ENCODE measurements at regions not wholly inside any gene's neighbourhood (a gene's known extent, or its start where the extent isn't known, plus 50 kb on each side); places are given as distances from the start of the nearest gene placed in this dataset.
"Not testable (repeated sequence)": the region's sequence is repeated elsewhere in the genome, so short reads cannot be mapped to it uniquely, and the experiment has no call there.

DNA sequence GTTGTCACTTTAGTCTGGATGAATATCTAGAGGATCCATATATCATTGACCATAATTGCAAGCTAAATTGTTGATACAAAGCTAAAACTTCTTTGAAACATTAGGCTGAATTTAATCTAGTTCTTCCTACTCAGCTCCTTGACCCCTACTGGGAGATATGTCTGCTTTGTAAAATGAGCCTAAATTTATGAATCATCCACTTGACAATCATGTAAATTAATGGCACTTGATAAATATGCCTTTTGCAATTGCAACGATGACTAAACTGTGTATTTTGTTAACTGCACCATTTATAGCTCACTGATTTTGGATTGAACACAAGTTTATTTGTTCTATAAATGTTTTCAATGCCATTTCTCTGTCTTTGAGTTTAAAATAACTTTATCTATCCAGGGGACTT, 1616.5 kb upstream of the FLRT2 start:
- CTCF ChIA-PET: interaction anchor here (0.6 kb wide), 1 partner anchor 604 kb away, joined by 3 read pairs; no protein-coding TSS in a partner anchor
- no peak for TF ChIP-seq ZNF433 (tag by site-specific recombination; IDR thresholded peaks at IDR 0.05; ENCODE audit: low read depth)
- TF ChIP-seq SETDB1 (IDR thresholded peaks at IDR 0.05; ENCODE audit: insufficient read length, low read length): no peak
- no peak for TF ChIP-seq ZNF391 (tag by site-specific recombination; IDR thresholded peaks at IDR 0.05; ENCODE audit: borderline replicate concordance, low read depth)
- no peak for TF ChIP-seq ZNF274 (IDR thresholded peaks at IDR 0.05; ENCODE audit: low read length)
- TF ChIP-seq ZNF274 (tag by site-specific recombination; IDR thresholded peaks at IDR 0.05; ENCODE audit: borderline replicate concordance): no peak
- TF ChIP-seq, protein P1, sequence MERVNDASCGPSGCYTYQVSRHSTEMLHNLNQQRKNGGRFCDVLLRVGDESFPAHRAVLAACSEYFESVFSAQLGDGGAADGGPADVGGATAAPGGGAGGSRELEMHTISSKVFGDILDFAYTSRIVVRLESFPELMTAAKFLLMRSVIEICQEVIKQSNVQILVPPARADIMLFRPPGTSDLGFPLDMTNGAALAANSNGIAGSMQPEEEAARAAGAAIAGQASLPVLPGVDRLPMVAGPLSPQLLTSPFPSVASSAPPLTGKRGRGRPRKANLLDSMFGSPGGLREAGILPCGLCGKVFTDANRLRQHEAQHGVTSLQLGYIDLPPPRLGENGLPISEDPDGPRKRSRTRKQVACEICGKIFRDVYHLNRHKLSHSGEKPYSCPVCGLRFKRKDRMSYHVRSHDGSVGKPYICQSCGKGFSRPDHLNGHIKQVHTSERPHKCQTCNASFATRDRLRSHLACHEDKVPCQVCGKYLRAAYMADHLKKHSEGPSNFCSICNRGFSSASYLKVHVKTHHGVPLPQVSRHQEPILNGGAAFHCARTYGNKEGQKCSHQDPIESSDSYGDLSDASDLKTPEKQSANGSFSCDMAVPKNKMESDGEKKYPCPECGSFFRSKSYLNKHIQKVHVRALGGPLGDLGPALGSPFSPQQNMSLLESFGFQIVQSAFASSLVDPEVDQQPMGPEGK (tag by site-specific recombination; IDR thresholded peaks at IDR 0.05): no peak
- TF ChIP-seq, protein P2, sequence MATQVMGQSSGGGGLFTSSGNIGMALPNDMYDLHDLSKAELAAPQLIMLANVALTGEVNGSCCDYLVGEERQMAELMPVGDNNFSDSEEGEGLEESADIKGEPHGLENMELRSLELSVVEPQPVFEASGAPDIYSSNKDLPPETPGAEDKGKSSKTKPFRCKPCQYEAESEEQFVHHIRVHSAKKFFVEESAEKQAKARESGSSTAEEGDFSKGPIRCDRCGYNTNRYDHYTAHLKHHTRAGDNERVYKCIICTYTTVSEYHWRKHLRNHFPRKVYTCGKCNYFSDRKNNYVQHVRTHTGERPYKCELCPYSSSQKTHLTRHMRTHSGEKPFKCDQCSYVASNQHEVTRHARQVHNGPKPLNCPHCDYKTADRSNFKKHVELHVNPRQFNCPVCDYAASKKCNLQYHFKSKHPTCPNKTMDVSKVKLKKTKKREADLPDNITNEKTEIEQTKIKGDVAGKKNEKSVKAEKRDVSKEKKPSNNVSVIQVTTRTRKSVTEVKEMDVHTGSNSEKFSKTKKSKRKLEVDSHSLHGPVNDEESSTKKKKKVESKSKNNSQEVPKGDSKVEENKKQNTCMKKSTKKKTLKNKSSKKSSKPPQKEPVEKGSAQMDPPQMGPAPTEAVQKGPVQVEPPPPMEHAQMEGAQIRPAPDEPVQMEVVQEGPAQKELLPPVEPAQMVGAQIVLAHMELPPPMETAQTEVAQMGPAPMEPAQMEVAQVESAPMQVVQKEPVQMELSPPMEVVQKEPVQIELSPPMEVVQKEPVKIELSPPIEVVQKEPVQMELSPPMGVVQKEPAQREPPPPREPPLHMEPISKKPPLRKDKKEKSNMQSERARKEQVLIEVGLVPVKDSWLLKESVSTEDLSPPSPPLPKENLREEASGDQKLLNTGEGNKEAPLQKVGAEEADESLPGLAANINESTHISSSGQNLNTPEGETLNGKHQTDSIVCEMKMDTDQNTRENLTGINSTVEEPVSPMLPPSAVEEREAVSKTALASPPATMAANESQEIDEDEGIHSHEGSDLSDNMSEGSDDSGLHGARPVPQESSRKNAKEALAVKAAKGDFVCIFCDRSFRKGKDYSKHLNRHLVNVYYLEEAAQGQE (tag by site-specific recombination; IDR thresholded peaks at IDR 0.05): no peak
- TF ChIP-seq ZNF404 (tag by site-specific recombination; IDR thresholded peaks at IDR 0.05): no peak
- TF ChIP-seq ZNF133 (tag by site-specific recombination; IDR thresholded peaks at IDR 0.05): no peak
- TF ChIP-seq, protein P3, sequence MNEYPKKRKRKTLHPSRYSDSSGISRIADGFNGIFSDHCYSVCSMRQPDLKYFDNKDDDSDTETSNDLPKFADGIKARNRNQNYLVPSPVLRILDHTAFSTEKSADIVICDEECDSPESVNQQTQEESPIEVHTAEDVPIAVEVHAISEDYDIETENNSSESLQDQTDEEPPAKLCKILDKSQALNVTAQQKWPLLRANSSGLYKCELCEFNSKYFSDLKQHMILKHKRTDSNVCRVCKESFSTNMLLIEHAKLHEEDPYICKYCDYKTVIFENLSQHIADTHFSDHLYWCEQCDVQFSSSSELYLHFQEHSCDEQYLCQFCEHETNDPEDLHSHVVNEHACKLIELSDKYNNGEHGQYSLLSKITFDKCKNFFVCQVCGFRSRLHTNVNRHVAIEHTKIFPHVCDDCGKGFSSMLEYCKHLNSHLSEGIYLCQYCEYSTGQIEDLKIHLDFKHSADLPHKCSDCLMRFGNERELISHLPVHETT (tag by site-specific recombination; IDR thresholded peaks at IDR 0.05): no peak
- Histone ChIP-seq H3K36me3 (ENCODE audit: control insufficient read depth in 2 of 2, insufficient read depth in 1 of 2, low read length in 2 of 2) (no peaks in the 10 kb centered on the region), H3K4me1 (ENCODE audit: control insufficient read depth, insufficient read depth, low read length) (no peaks in the 10 kb centered on the region; the same call in 1 of the 2 replicates), H3K27ac (ENCODE audit: extremely low read depth, low read depth, low read length) (no peak overlapping the region), H3K4me3 (ENCODE audit: low read depth, low read length) (no peak overlapping the region), H3K9me3 (ENCODE audit: control insufficient read depth, insufficient read depth, low read depth, low read length) (no peaks in the 10 kb centered on the region)
- POLR2A ChIA-PET: interaction anchor here (1.4 kb wide), 1 partner anchor 12 kb away, joined by 4 read pairs; no protein-coding TSS in a partner anchor

DNA sequence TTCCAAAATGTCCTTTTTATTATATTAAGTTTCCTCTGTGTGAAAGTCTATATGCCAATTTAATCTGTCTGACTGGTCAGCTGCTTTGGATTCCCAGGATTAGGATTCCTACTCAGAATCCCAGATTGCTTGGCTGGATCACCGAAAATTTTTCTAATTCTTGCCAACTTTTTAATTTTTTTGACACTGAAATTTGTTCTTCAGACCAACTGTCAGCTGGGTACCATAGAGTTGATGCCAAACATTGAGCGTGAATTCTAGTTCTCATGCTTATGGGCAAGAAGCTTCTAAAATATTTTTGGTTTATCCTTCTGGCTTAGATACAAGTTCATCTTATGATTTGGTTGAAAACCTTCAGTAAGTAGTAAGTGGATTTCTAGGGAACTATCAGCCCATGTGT, 1611.4 kb upstream of the FLRT2 start:
- Histone ChIP-seq H3K27ac (ENCODE audit: extremely low read depth, low read depth, low read length) (no peak overlapping the region), H3K4me1 (ENCODE audit: control insufficient read depth, insufficient read depth, low read length) (no peaks in the 10 kb centered on the region), H3K4me3 (ENCODE audit: low read depth, low read length) (no peak overlapping the region), H3K9me3 (ENCODE audit: control insufficient read depth, insufficient read depth, low read depth, low read length) (no peaks in the 10 kb centered on the region), H3K36me3 (ENCODE audit: control insufficient read depth in 2 of 2, insufficient read depth in 1 of 2, low read length in 2 of 2) (no peaks in the 10 kb centered on the region)
- ChIA-PET CTCF (no interaction called here), POLR2A (no interaction called here)
- no peak for TF ChIP-seq GLI2 (tag by site-specific recombination; IDR thresholded peaks at IDR 0.05; ENCODE audit: borderline replicate concordance, low read depth)
- no peak for TF ChIP-seq ZNF560 (tag by site-specific recombination; IDR thresholded peaks at IDR 0.05; ENCODE audit: borderline replicate concordance)
- no peak for TF ChIP-seq KLF9 (tag by site-specific recombination; IDR thresholded peaks at IDR 0.05; ENCODE audit: low read depth)
- TF ChIP-seq ZNF302 (tag by site-specific recombination; IDR thresholded peaks at IDR 0.05; ENCODE audit: low read depth): no peak
- TF ChIP-seq SP3 (tag by site-specific recombination; IDR thresholded peaks at IDR 0.05): no peak
- TF ChIP-seq ZNF223 (tag by site-specific recombination; IDR thresholded peaks at IDR 0.05): no peak
- no peak for TF ChIP-seq ZNF660 (tag by site-specific recombination; IDR thresholded peaks at IDR 0.05)
- TF ChIP-seq ZNF473 (tag by site-specific recombination; IDR thresholded peaks at IDR 0.05): no peak

DNA sequence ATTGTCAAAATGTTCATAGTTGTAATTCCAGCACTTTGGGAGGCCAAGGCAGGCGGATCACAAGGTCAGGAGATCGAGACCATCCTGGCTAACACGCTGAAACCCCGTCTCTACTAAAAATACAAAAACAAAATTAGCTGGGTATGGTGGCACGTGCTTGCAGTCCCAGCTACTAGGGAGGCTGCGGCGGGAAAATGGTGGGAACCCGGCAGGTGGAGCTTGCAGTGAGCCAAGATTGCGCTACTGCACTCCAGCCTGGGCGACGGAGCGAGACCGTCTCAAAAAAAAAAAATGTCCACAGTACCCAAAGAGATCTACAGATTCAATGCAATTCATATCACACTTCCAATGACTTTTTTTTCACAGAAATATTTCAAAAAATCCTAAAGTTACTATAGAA, 1610.3 kb upstream of the FLRT2 start:
- POLR2A ChIA-PET; H3K4me1 ChIP-seq (ENCODE audit: control insufficient read depth, insufficient read depth, low read length); H3K4me3 ChIP-seq (ENCODE audit: low read depth, low read length); H3K27ac ChIP-seq (ENCODE audit: extremely low read depth, low read depth, low read length); H3K36me3 ChIP-seq (ENCODE audit: control insufficient read depth in 2 of 2, insufficient read depth in 1 of 2, low read length in 2 of 2); H3K9me3 ChIP-seq (ENCODE audit: control insufficient read depth, insufficient read depth, low read depth, low read length): not testable (repeated sequence)
- CTCF ChIA-PET: interaction anchor here (0.6 kb wide), 2 partner anchors 214 to 338 kb away, joined by 4 to 6 read pairs; no protein-coding TSS in a partner anchor
